A673 (cell line): ENCODE measurements at regions not wholly inside any gene's neighbourhood (a gene's known extent, or its start where the extent isn't known, plus 50 kb on each side); places are given as distances from the start of the nearest gene placed in this dataset.

Experiments
- BruUV-seq: library from RNA; stranded (reverse); fragments of 400-500 nt; replicated peaks from 2 replicates; lab custom pipeline; 2021; lab: Mats Ljungman, UMichigan
- CTCF ChIA-PET: fragments of 300-600 bp; sonication (Branson Sonifier 250); formaldehyde crosslinking; loops from one replicate; lab custom pipeline; 2022; ENCODE audit warnings: antibody characterized with exemption; lab: Charles Lee
- POLR2A ChIA-PET: fragments of 300-600 bp; sonication (Branson Sonifier 250); formaldehyde crosslinking; loops from one replicate; lab custom pipeline; 2022; ENCODE audit warnings: antibody characterized with exemption; ENCODE audit not compliant: low non-redundant PET; lab: Charles Lee
- DNase-seq: peaks from one replicate; pipeline ENCODE4 v3.0.0-alpha.2; 2015; ENCODE audit warnings: low spot score
- H3K27ac ChIP-seq: fragments of 200-600 bp; sonication (generic); 2 replicates; pipeline ENCODE4 v1.5.1; 2016; ENCODE audit warnings: mixed run types, low read depth, mild to moderate bottlenecking, mixed read lengths, antibody characterized with exemption, low read length; ENCODE audit not compliant: poor library complexity, severe bottlenecking
- H3K27me3 ChIP-seq: fragments of 200-600 bp; sonication (generic); replicated peaks from 2 replicates; pipeline ENCODE4 v1.6.1; 2017; ENCODE audit warnings: mixed run types, low read depth, mild to moderate bottlenecking, mixed read lengths, antibody characterized with exemption, low read length; ENCODE audit not compliant: insufficient read depth, poor library complexity
- H3K36me3 ChIP-seq: fragments of 200-600 bp; sonication (generic); 2 replicates; pipeline ENCODE4 v1.6.1; 2016; ENCODE audit warnings: mixed run types, mild to moderate bottlenecking, mixed read lengths, antibody characterized with exemption, low read length; ENCODE audit not compliant: insufficient read depth, poor library complexity, severe bottlenecking
- H3K4me1 ChIP-seq: fragments of 200-600 bp; sonication (generic); 2 replicates; pipeline ENCODE4 v1.6.1; 2017; ENCODE audit warnings: mixed run types, mild to moderate bottlenecking, mixed read lengths, antibody characterized with exemption, low read length; ENCODE audit not compliant: insufficient read depth, poor library complexity, severe bottlenecking
- H3K4me3 ChIP-seq: fragments of 200-600 bp; sonication (generic); 2 replicates; pipeline ENCODE4 v1.5.1; 2016; ENCODE audit warnings: low read depth, mixed run types, mild to moderate bottlenecking, mixed read lengths, low read length; ENCODE audit not compliant: poor library complexity, severe bottlenecking
- H3K9me3 ChIP-seq: fragments of 200-600 bp; sonication (generic); 2 replicates; pipeline ENCODE4 v1.6.1; 2016; ENCODE audit warnings: mixed run types, low read depth, mild to moderate bottlenecking, mixed read lengths, antibody characterized with exemption, low read length; ENCODE audit not compliant: poor library complexity, severe bottlenecking
- EZH2 ChIP-seq: fragments of 200-600 bp; sonication (generic); IDR thresholded peaks from 2 replicates; pipeline ENCODE4 v1.6.1; 2017; ENCODE audit warnings: borderline replicate concordance, low read depth, mild to moderate bottlenecking, mixed read lengths, antibody characterized with exemption, low read length; ENCODE audit not compliant: poor library complexity, severe bottlenecking
- intact Hi-C: fragments of 100-400 bp; cut with micrococcal nuclease; formaldehyde crosslinking; loops from one replicate; pipeline ENCODE4 v1.10.0; 2022; ENCODE audit not compliant: unreplicated experiment
- TF ChIP-seq, protein P1 (sequence below): fragments of 300-800, 200-600 bp; sonication (generic); conservative IDR thresholded peaks from 2 replicates; pipeline ENCODE4 v1.5.1; 2017; ENCODE audit warnings: low read depth, mild to moderate bottlenecking, antibody characterized with exemption, low read length, moderate library complexity, mixed read lengths

DNA sequence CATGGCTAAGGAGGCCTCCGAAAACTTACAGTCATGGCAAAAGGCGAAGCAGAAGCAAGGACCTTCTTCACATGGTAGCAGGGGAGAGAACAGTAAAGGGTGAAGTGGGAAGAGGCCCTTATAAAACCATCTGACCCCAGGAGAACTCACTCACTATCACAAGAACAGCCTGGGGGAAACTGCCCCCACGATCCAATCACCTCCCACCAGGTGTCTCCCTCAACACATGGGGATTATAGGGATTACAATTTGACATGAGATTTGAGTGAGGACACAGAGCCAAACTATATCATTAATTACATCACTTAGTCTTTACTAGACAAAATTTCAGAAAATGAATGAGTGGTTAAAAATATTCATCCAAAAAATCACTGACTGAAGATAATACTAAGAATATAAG is 453.6 kb downstream of the COL12A1 start:
- Histone ChIP-seq H3K27me3 (no peaks in the 10 kb centered on the region), H3K27ac (no peak overlapping the region), H3K4me3 (no peak overlapping the region), H3K4me1 (no peaks in the 10 kb centered on the region), H3K9me3 (no peaks in the 10 kb centered on the region), H3K36me3 (no peaks in the 10 kb centered on the region)
- TF ChIP-seq, protein P1, sequence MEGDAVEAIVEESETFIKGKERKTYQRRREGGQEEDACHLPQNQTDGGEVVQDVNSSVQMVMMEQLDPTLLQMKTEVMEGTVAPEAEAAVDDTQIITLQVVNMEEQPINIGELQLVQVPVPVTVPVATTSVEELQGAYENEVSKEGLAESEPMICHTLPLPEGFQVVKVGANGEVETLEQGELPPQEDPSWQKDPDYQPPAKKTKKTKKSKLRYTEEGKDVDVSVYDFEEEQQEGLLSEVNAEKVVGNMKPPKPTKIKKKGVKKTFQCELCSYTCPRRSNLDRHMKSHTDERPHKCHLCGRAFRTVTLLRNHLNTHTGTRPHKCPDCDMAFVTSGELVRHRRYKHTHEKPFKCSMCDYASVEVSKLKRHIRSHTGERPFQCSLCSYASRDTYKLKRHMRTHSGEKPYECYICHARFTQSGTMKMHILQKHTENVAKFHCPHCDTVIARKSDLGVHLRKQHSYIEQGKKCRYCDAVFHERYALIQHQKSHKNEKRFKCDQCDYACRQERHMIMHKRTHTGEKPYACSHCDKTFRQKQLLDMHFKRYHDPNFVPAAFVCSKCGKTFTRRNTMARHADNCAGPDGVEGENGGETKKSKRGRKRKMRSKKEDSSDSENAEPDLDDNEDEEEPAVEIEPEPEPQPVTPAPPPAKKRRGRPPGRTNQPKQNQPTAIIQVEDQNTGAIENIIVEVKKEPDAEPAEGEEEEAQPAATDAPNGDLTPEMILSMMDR, result no peak
- TF ChIP-seq EZH2, result no peak
- no TSS peak for BruUV-seq
- intact Hi-C loops, result no loop called here
- DNase-seq, result no peak
- ChIA-PET POLR2A (no interaction called here), CTCF (no interaction called here)

DNA sequence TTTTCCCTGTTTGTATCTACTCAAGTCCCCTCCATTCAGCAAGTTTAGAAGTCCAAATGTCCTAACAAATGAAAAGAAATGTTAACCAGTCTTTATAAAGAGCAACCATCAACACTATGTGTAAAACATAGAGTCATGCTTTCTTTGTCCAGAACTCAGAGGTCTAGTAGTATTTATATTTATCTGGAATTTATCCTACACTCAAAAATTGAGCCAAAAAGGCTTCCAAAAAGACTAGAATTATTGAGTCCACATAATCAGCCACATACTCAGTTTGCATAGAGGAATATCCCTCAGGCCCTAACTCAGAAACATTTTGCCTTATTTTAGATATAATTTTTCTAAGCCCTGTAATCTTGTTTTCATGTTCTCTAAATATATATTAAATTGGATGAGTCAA is 455.0 kb downstream of the COL12A1 start:
- H3K4me3 ChIP-seq, result no peak overlapping the region
- no TSS peak for BruUV-seq
- H3K9me3 ChIP-seq, result no peaks in the 10 kb centered on the region
- intact Hi-C loops, result no loop called here
- ChIA-PET POLR2A (no interaction called here), CTCF (no interaction called here)
- H3K27ac ChIP-seq, result no peak overlapping the region
- no peaks in the 10 kb centered on the region for H3K36me3 ChIP-seq
- no peak for TF ChIP-seq EZH2
- no peak for DNase-seq
- H3K27me3 ChIP-seq, result no peaks in the 10 kb centered on the region
- H3K4me1 ChIP-seq, result no peaks in the 10 kb centered on the region

DNA sequence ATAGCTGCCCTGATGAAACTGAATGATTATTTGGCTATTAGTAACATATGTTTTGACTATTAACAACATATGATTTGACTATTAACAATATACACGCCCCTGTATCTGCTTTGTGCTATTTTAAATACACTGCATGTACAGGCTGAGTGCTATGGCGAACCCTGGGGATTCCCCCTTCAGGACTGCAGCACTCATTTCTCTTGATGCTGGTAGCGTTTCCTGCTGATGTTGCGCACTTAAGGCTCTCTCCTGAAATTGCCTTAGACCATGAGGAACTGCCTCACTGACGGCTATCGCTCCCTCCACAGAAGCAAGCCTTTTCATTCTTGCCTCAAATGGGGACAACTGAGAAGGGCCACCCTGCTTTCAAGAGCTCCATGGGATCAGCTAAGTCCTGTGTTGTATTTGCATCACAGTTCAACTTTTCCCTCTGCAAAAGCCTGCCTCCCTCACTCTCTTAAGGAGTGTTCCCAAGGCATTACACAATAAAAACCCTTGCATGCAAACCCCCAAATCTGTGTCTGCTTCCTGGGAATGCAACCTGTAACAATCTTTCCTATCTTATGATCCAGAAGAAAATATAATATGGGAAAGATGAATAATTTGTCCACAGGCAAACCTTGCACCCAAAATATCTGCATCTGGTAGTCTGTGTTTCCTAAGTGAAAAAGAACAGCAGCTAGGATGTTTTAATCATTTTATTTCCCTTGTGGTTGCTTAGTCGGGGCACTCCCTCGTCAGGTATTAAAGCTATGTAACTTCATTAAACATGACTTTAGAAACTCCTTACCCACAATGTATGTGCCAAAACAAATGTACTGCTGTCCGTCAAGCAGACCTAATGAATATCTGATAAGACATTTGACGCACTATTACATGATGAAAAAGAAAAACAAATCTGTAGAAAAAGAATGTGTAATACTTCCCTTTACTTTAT is 456.4 kb downstream of the COL12A1 start:
- CTCF ChIA-PET, result no interaction called here
- no TSS peak for BruUV-seq

More for the DNA sequence above, 456.4 kb downstream of the COL12A1 start:
- Histone ChIP-seq H3K36me3 (no peaks in the 10 kb centered on the region), H3K27ac (no peak overlapping the region), H3K27me3 (no peaks in the 10 kb centered on the region), H3K9me3 (no peaks in the 10 kb centered on the region), H3K4me3 (no peak overlapping the region), H3K4me1 (no peaks in the 10 kb centered on the region)
- intact Hi-C loops, result loop anchor here (10.0 kb wide), 1 partner anchor 455 kb away; the partner anchor contains the start of gene COL12A1
- TF ChIP-seq EZH2, result no peak
- TF ChIP-seq, protein P1, result no peak
- DNase-seq, result no peak
- POLR2A ChIA-PET, result no interaction called here
